ENCODE measurements at regions not wholly inside any gene's neighbourhood (a gene's known extent, or its start where the extent isn't known, plus 50 kb on each side); places are given as distances from the start of the nearest gene placed in this dataset.

- Histone ChIP-seq H2BK15ac (ENCODE audit: low read length) (no peak overlapping the region), H3K4me1 (replicated peaks in 1 of 4; ENCODE audit: control insufficient read depth in 3 of 4, insufficient read depth in 4 of 4, low read length in 3 of 4) (no peaks in the 10 kb centered on the region), H4K91ac (replicated peaks; ENCODE audit: insufficient read length, low read length) (no peak overlapping the region), H3K36me3 (ENCODE audit: control insufficient read depth in 2 of 4, insufficient read depth in 4 of 4, low read length in 3 of 4) (no peaks in the 10 kb centered on the region), H2BK20ac (ENCODE audit: low read length) (no peak overlapping the region), H3K14ac (ENCODE audit: insufficient read length) (no peak overlapping the region), H3K18ac (ENCODE audit: extremely low read depth, low read length) (no peak overlapping the region), H3K79me2 (ENCODE audit: control insufficient read depth in 1 of 2, insufficient read depth in 2 of 2, low read length in 2 of 2) (no peaks in the 10 kb centered on the region), H3K56ac (replicated peaks; ENCODE audit: insufficient read length, low read depth, low read length) (no peak overlapping the region), H4K20me1 (replicated peaks in 1 of 2; ENCODE audit: control insufficient read depth in 1 of 2, insufficient read depth in 2 of 2, low read length in 2 of 2) (no peaks in the 10 kb centered on the region), H3K79me1 (ENCODE audit: low read depth, low read length) (no peaks in the 10 kb centered on the region), H3K27ac (ENCODE audit: low read depth, low read length) (no peak overlapping the region), H3K23me2 (ENCODE audit: low read depth, low read length) (no peaks in the 10 kb centered on the region; the same call in 1 of the 2 replicates), H3K23ac (ENCODE audit: insufficient read length) (no peak overlapping the region), H2AFZ (ENCODE audit: low read length) (no peak overlapping the region), H2BK5ac (ENCODE audit: low read depth, low read length) (no peak overlapping the region), H3K4me3 (ENCODE audit: extremely low read depth in 1 of 4, insufficient read depth in 2 of 4, low read depth in 3 of 4, low read length in 4 of 4) (no peak overlapping the region), H2BK120ac (replicated peaks; ENCODE audit: low read depth, low read length) (no peak overlapping the region), H2AK5ac (ENCODE audit: low read depth, low read length) (no peak overlapping the region), H3K9me3 (ENCODE audit: insufficient read depth in 2 of 2, low read depth in 1 of 2, low read length in 1 of 2) (no peaks in the 10 kb centered on the region), H3K27me3 (replicated peaks in 1 of 4; ENCODE audit: control insufficient read depth in 3 of 4, extremely low read depth in 1 of 4, insufficient read depth in 3 of 4, low read length in 3 of 4) (no peaks in the 10 kb centered on the region), H3K9ac (replicated peaks in 1 of 4; ENCODE audit: extremely low read depth in 1 of 4, low read depth in 3 of 4, low read length in 3 of 4) (no peak overlapping the region), H4K8ac (ENCODE audit: extremely low read depth, insufficient read depth, low read length) (no peak overlapping the region), H2BK12ac (ENCODE audit: low read depth, low read length) (no peak overlapping the region), H3K4me2 (ENCODE audit: insufficient read depth in 1 of 2, low read depth in 2 of 2, low read length in 2 of 2) (no peak overlapping the region), H3K4ac (replicated peaks; ENCODE audit: insufficient read length, low read depth, low read length) (no peak overlapping the region), H4K5ac (ENCODE audit: insufficient read length, low read depth, low read length) (no peak overlapping the region)
- CTCF ChIA-PET (ENCODE audit: partially characterized antibody): interaction anchor here (1.1 kb wide), 1 partner anchor 62 kb away, joined by 3 read pairs; no protein-coding TSS in a partner anchor
- POLR2A ChIA-PET (ENCODE audit: partially characterized antibody): no interaction called here
- FAIRE-seq: no peak
- no peak for DNase-seq (ENCODE audit: low read depth in 1 of 2, low spot score in 2 of 2)
- WGBS, 2 experiments (ENCODE audit: extremely low coverage in 1 of 2, insufficient coverage in 1 of 2, insufficient read length in 1 of 2, insufficient replicate concordance in 2 of 2, low coverage in 1 of 2, low lambda C conversion rate in 2 of 2, missing lambda C conversion rate in 1 of 2): 0% methylated on average over 1 of the region's 1 CpG; no CpG with 5 or more reads in 1 of the 2 experiments
- TF ChIP-seq POLR2A (IDR thresholded peaks at IDR 0.05; ENCODE audit: control extremely low read depth in 1 of 2, low read depth in 2 of 2, low read length in 2 of 2) (no peak), ATF2 (IDR thresholded peaks at IDR 0.05; ENCODE audit: low read length) (no peak)
Measured at GRCh38 chr5:74007193-74007592, 381.2 kb downstream of the ARHGEF28 start.
